ENCODE measurements at regions not wholly inside any gene's neighbourhood (a gene's known extent, or its start where the extent isn't known, plus 50 kb on each side); places are given as distances from the start of the nearest gene placed in this dataset.

GRCh38 chr7:124322561-124322960 is 289.7 kb upstream of the TMEM229A start:
- TF ChIP-seq, protein P1, sequence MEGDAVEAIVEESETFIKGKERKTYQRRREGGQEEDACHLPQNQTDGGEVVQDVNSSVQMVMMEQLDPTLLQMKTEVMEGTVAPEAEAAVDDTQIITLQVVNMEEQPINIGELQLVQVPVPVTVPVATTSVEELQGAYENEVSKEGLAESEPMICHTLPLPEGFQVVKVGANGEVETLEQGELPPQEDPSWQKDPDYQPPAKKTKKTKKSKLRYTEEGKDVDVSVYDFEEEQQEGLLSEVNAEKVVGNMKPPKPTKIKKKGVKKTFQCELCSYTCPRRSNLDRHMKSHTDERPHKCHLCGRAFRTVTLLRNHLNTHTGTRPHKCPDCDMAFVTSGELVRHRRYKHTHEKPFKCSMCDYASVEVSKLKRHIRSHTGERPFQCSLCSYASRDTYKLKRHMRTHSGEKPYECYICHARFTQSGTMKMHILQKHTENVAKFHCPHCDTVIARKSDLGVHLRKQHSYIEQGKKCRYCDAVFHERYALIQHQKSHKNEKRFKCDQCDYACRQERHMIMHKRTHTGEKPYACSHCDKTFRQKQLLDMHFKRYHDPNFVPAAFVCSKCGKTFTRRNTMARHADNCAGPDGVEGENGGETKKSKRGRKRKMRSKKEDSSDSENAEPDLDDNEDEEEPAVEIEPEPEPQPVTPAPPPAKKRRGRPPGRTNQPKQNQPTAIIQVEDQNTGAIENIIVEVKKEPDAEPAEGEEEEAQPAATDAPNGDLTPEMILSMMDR (conservative IDR thresholded peaks at IDR 0.05; ENCODE audit: low read depth, low read length): no peak

GRCh38 chr7:124318721-124319450 is 286.0 kb upstream of the TMEM229A start:
- TF ChIP-seq, protein P1 (conservative IDR thresholded peaks at IDR 0.05; ENCODE audit: low read depth, low read length): no peak
- no peak for DNase-seq (ENCODE audit: low read depth)
- no peak overlapping the region for H3K4me3 ChIP-seq (ENCODE audit: low read depth, low read length)

More at GRCh38 chr7:124322561-124322960, 289.7 kb upstream of the TMEM229A start:
- H3K4me3 ChIP-seq (ENCODE audit: low read depth, low read length): no peak overlapping the region
- no peak for DNase-seq (ENCODE audit: low read depth)

- no peak overlapping the region for H3K4me3 ChIP-seq (ENCODE audit: low read depth, low read length)
- DNase-seq (ENCODE audit: low read depth): no peak
- TF ChIP-seq, protein P1 (conservative IDR thresholded peaks at IDR 0.05; ENCODE audit: low read depth, low read length): no peak
Observed at GRCh38 chr7:124310934-124311390, 278.1 kb upstream of the TMEM229A start.

- TF ChIP-seq, protein P1 (conservative IDR thresholded peaks at IDR 0.05; ENCODE audit: low read depth, low read length): no peak
- H3K4me3 ChIP-seq (ENCODE audit: low read depth, low read length): no peak overlapping the region
- DNase-seq (ENCODE audit: low read depth): no peak
Observed at GRCh38 chr7:124308384-124308783, 275.5 kb upstream of the TMEM229A start.

DNA sequence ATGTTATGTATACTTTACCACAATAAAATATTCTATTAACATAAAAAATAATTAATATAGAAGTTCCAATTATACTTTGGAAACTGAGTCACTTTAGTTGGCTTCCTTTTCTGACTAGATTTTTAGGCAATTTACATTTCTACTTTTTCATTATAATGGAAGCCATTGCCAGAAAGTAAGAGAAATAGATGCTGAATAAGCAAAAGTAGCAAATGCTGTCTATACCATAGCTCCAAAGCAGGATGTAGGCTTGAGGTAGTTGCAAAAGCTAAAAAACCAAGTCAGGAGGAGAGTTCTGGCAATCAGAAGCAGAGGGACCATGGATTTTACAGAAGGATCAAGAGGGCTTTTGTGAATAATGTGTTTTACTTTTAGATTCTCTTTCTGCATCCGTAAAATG is 262.4 kb upstream of the TMEM229A start:
- TF ChIP-seq, protein P1 (conservative IDR thresholded peaks at IDR 0.05; ENCODE audit: low read depth, low read length): no peak
- H3K4me3 ChIP-seq (ENCODE audit: low read depth, low read length): no peak overlapping the region
- DNase-seq (ENCODE audit: low read depth): no peak

- no peak overlapping the region for H3K4me3 ChIP-seq (ENCODE audit: low read depth, low read length)
- DNase-seq (ENCODE audit: low read depth): no peak
- TF ChIP-seq, protein P1 (conservative IDR thresholded peaks at IDR 0.05; ENCODE audit: low read depth, low read length): no peak
Observed at GRCh38 chr7:124284937-124285336, 252.1 kb upstream of the TMEM229A start.
